ENCODE measurements at regions not wholly inside any gene's neighbourhood (a gene's known extent, or its start where the extent isn't known, plus 50 kb on each side); places are given as distances from the start of the nearest gene placed in this dataset.

DNA sequence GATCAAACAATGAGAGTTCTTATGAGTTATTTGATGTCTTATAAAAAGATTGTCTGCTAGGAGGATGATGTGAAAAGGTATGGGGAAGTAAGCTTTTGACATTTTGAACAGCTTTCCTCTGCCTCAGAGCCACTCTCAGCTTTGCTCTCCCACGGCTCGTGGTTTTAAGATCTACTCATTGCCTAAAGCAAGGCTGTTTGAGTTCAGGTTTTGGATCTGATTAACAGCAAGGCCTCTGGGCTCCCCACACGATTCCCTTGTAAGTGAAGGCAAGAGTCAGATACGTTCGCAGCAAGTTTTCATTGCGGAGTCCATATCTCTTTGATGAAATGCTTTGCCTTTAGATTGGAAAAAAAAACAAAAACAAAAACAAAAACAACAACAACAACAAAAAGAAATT, 515.0 kb upstream of the SALL1 start:
- Histone ChIP-seq H3K9me3 (ENCODE audit: control insufficient read depth, insufficient read depth, low read length) (no peaks in the 10 kb centered on the region), H2BK120ac (ENCODE audit: low read depth, low read length) (no peak overlapping the region), H3K27ac (ENCODE audit: insufficient read depth, low read length) (no peak overlapping the region), H3K4me1 (ENCODE audit: control insufficient read depth, insufficient read depth, low read length) (no peaks in the 10 kb centered on the region), H4K91ac (ENCODE audit: insufficient read depth, low read depth, low read length) (no peak overlapping the region), H2AK9ac (replicated peaks; ENCODE audit: low read depth, low read length, poor library complexity) (no peak overlapping the region), H4K8ac (ENCODE audit: low read depth in 2 of 2, low read length in 2 of 2) (no peak overlapping the region), H2BK5ac (ENCODE audit: low read depth, low read length, poor library complexity, severe bottlenecking) (no peak overlapping the region), H3K56ac (ENCODE audit: extremely low read depth, insufficient read depth, low read length) (no peak overlapping the region), H3K4ac (ENCODE audit: low read depth, low read length) (no peak overlapping the region), H3K4me2 (ENCODE audit: low read depth, low read length) (no peak overlapping the region), H3K18ac (ENCODE audit: low read depth, low read length) (no peak overlapping the region), H3K4me3 (ENCODE audit: insufficient read depth, low read depth, low read length) (no peak overlapping the region), H3K79me1 (ENCODE audit: low read depth in 1 of 2, low read length in 2 of 2) (no peaks in the 10 kb centered on the region), H2BK20ac (ENCODE audit: low read depth, low read length) (no peak overlapping the region), H3K9ac (ENCODE audit: low read depth, low read length) (no peak overlapping the region), H4K5ac (ENCODE audit: low read depth, low read length) (no peak overlapping the region), H4K20me1 (ENCODE audit: insufficient read depth, low read length) (no peaks in the 10 kb centered on the region), H3K9me1 (ENCODE audit: insufficient read depth, low read length) (no peaks in the 10 kb centered on the region), H3K23ac (ENCODE audit: low read depth, low read length) (no peak overlapping the region), H2AK5ac (ENCODE audit: low read depth, low read length) (no peak overlapping the region), H3K27me3 (ENCODE audit: control insufficient read depth, insufficient read depth, low read length) (peaks cover 10% of the 10 kb centered on the region), H2BK15ac (ENCODE audit: low read depth, low read length) (no peak overlapping the region), H3K14ac (replicated peaks; ENCODE audit: low read depth, low read length) (no peak overlapping the region), H2AFZ (replicated peaks; ENCODE audit: low read length, poor library complexity) (no peak overlapping the region), H3K36me3 (ENCODE audit: control insufficient read depth, insufficient read depth, low read length) (no peaks in the 10 kb centered on the region)
- 33% methylated on average over 2 of the region's 6 CpGs; no CpG with 5 or more reads in 1 of the 2 experiments for WGBS, 2 experiments (ENCODE audit: extremely low coverage in 2 of 2, insufficient read length in 1 of 2)
- in situ Hi-C loops (cut with MboI; ENCODE audit: low sequenced_read_pairs), result no loop called here
- intact Hi-C loops (cut with micrococcal nuclease), result no loop called here
- no TSS peak for BruUV-seq (replicated peaks)
- dilution Hi-C loops (cut with HindIII; ENCODE audit: low sequenced_read_pairs, unreplicated experiment), result no loop called here
- ChIA-PET POLR2A (ENCODE audit: unreplicated experiment) (no interaction called here), CTCF (no interaction called here)
- ATAC-seq (ENCODE audit: low read depth) (no peak), DNase-seq (no peak)
- TF ChIP-seq FOS (IDR thresholded peaks at IDR 0.05; ENCODE audit: low read depth, low read length) (no peak), CHD1 (IDR thresholded peaks at IDR 0.05; ENCODE audit: low read depth, low read length) (no peak), RAD21 (IDR thresholded peaks at IDR 0.05; ENCODE audit: low read length) (no peak), MAZ (IDR thresholded peaks at IDR 0.05; ENCODE audit: borderline replicate concordance, low read depth, low read length) (no peak), RCOR1 (IDR thresholded peaks at IDR 0.05; ENCODE audit: insufficient replicate concordance, low read length) (no peak), NFE2L2 (IDR thresholded peaks at IDR 0.05; ENCODE audit: low read depth, low read length) (no peak), POLR2A (IDR thresholded peaks at IDR 0.05; ENCODE audit: low read depth, low read length) (no peak), MAFK (IDR thresholded peaks at IDR 0.05; ENCODE audit: low read depth, low read length) (no peak), SMC3 (IDR thresholded peaks at IDR 0.05; ENCODE audit: low read depth, low read length) (no peak)
- TF ChIP-seq, protein P1, sequence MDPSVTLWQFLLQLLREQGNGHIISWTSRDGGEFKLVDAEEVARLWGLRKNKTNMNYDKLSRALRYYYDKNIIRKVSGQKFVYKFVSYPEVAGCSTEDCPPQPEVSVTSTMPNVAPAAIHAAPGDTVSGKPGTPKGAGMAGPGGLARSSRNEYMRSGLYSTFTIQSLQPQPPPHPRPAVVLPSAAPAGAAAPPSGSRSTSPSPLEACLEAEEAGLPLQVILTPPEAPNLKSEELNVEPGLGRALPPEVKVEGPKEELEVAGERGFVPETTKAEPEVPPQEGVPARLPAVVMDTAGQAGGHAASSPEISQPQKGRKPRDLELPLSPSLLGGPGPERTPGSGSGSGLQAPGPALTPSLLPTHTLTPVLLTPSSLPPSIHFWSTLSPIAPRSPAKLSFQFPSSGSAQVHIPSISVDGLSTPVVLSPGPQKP (IDR thresholded peaks at IDR 0.05; ENCODE audit: borderline replicate concordance, low read depth, low read length), result no peak

All from IMR-90 (cell line).